Jurkat, Clone E6-1 (cell line): ENCODE measurements at regions not wholly inside any gene's neighbourhood (a gene's known extent, or its start where the extent isn't known, plus 50 kb on each side); places are given as distances from the start of the nearest gene placed in this dataset.
"Not testable (repeated sequence)": the region's sequence is repeated elsewhere in the genome, so short reads cannot be mapped to it uniquely, and the experiment has no call there.

ENCODE experiments used
- DNase-seq: peaks from one replicate; pipeline ENCODE4 v3.0.0-alpha.2; 2011; ENCODE audit warnings: low read depth, low spot score
- H3K4me3 ChIP-seq: 2 replicates; pipeline ENCODE4 v1.5.1; 2011; ENCODE audit warnings: mild to moderate bottlenecking, low read length, control low read depth, moderate library complexity

DNA sequence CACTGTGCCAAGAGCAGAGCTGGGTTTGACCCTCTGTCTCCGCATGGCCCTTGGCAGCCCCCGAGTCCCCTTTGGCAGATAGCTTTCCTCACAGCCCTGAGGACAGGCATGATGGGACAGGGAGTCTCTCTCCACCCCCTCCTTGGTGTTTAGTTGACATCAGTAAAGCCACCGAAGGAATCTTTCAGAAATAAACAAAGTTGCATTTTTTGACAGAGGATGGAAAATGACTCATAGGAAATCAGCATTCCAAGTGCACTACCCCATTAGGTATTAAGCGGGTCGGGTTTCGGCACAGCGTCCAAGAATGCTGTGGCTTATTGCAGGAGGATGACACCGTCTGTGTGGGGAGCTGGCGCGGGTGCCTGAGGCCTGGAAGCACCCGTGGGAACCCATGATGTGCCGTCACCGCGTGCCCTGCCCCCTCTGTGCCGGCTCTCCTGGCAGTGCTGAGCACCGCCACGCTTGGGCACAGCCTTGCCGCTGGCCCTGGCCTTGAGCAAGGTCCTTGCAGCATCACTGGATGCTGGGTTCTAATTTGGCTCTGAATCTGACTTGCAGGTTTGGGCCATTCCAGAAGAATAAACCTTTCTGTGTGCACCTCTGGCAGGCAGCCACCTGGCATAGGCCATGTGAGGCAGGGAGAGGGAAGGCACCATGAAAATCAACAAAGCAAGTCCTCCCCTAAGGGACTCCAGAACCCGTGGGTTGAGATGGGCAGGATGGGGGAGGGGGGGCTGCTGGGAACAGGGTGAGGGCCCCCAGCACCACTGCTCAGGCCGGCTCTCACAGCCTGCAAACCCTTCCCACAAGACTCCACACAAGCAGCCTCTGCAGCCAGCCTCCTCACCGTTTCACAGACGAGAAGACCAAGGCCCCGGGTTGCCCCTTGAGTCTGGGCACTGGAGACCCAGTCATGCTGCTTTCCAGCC, 50.5 kb upstream of the ZNF469 start:
- DNase-seq = no peak
- H3K4me3 ChIP-seq = no peak overlapping the region

DNA sequence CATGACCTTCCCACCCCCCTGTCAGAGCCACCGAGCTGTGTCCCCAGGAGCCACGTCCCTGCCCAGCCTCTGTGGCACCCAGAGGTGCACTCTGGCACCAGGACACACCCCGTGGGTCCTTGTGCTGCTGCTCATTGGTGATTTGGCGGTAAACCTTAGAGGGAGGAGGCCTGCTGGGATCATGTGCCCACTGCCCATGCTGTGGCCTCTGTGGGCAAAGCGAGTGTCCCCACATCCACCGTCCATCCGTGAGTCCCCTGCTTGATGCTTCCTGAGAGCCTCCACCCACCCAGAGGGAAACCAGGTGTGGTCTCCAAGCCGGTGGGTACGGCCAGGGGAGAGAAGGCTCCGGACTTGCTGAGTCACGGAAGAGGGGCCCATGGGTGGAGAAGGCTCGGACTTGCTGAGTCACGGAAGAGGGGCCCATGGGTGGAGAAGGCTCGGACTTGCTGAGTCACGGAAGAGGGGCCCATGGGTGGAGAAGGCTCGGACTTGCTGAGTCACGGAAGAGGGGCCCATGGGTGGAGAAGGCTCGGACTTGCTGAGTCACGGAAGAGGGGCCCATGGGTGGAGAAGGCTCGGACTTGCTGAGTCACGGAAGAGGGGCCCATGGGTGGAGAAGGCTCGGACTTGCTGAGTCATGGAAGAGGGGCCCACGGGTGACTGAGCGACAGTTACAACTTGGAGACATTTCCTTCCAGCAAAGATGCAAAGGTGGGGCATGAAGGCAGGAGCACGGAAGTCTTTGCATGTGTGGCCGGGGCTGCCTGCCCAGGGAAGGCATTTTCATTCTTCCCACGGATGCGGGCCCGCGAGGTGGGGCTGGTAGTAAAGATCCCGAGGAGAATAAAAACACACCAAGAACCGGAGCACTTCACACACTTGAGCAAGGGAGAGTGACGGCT, 49.6 kb upstream of the ZNF469 start:
- not testable (repeated sequence) for DNase-seq, H3K4me3 ChIP-seq
